HAP-1 (cell line): ENCODE measurements at regions not wholly inside any gene's neighbourhood (a gene's known extent, or its start where the extent isn't known, plus 50 kb on each side); places are given as distances from the start of the nearest gene placed in this dataset.
"Not testable (repeated sequence)": the region's sequence is repeated elsewhere in the genome, so short reads cannot be mapped to it uniquely, and the experiment has no call there.

Experiments
- DNase-seq, 2 experiments: peaks; one replicate each; pipeline ENCODE4 v3.0.0-alpha.2; 2016 to 2020; ENCODE audit warnings: low spot score in 2 of 2
- H3K27me3 ChIP-seq: fragments of 250-450 bp; sonication (Bioruptor Pico); 2 replicates; pipeline ENCODE4 v1.5.1; 2020; ENCODE audit warnings: low read depth, mild to moderate bottlenecking, moderate library complexity
- H3K36me3 ChIP-seq: fragments of 250-450 bp; sonication (Bioruptor Pico); replicated peaks from 2 replicates; pipeline ENCODE4 v1.5.1; 2020; ENCODE audit warnings: mild to moderate bottlenecking
- H3K4me1 ChIP-seq: fragments of 250-450 bp; sonication (Bioruptor Pico); 2 replicates; pipeline ENCODE4 v1.5.1; 2020; ENCODE audit warnings: mild to moderate bottlenecking
- H3K4me3 ChIP-seq: fragments of 250-450 bp; sonication (Bioruptor Pico); 2 replicates; pipeline ENCODE4 v1.5.1; 2020; ENCODE audit warnings: mild to moderate bottlenecking, moderate library complexity
- H3K9me3 ChIP-seq: fragments of 250-450 bp; sonication (Bioruptor Pico); 2 replicates; pipeline ENCODE4 v1.5.1; 2020; ENCODE audit warnings: mild to moderate bottlenecking, moderate library complexity
- in situ Hi-C: fragments of 300-500 bp; cut with MboI; formaldehyde crosslinking; loops from 3 replicates; pipeline ENCODE4 v1.14.3; 2020; ENCODE audit warnings: low sequenced_read_pairs, inconsistent platforms, mixed read lengths

DNA sequence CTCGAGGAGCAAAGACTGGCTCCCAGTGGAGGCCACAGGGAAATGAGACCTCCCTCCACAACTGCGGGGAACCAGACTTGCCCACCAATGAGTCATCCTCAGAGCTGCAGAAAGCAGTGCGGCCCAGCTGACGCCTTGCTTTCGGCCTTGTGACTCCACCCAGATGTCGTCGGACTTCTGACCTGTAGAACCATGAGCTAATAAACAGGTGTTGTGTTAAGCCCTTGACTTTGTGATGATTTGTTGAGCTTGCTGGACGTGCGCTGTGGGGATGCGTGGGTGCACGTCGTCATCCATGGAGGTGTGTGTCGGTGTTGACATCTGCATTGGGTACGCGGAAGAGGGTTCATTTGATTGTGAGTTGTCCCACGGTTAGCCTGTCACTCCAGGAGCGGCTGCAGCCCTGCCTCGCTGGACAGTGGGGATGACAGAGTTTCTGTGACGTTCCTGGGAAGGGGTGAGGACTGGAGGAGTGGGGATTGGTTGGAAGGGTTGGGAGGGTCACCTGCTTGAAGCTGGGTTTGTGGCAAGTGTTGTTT is 154.1 kb downstream of the SH3BP4 start:
- no peaks in the 10 kb centered on the region for H3K4me1 ChIP-seq
- H3K36me3 ChIP-seq = no peaks in the 10 kb centered on the region
- DNase-seq = no peak
- in situ Hi-C loops = loop anchor here (10.0 to 25.0 kb wide), 2 partner anchors 819 to 971 kb away; no protein-coding TSS in a partner anchor
- no peak overlapping the region for H3K4me3 ChIP-seq
- H3K9me3 ChIP-seq = no peaks in the 10 kb centered on the region
- no peaks in the 10 kb centered on the region for H3K27me3 ChIP-seq

GRCh38 chr2:235106874-235107639 is 155.2 kb downstream of the SH3BP4 start:
- Histone ChIP-seq H3K9me3 (no peaks in the 10 kb centered on the region), H3K36me3 (no peaks in the 10 kb centered on the region), H3K4me1 (no peaks in the 10 kb centered on the region), H3K4me3 (no peak overlapping the region), H3K27me3 (no peaks in the 10 kb centered on the region)
- in situ Hi-C loops = loop anchor here (10.0 to 25.0 kb wide), 2 partner anchors 820 to 972 kb away; no protein-coding TSS in a partner anchor
- peak; percentile 60 to 72 for DNase-seq

DNA sequence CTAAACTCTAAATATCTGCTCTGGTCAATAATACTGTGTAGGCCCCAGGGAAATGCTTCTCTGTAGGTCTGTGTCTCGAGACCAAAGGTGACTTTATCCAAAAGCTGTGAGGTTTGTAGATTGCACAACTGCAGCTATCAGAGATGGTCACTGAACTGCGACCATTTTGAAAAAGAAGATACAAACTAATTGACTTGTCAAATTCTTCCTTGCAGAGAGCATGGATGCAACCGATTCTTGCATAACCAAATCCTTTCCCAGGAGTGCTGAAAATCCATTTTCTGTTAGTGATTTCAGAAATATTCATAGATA is 155.8 kb downstream of the SH3BP4 start:
- H3K4me1 ChIP-seq = no peaks in the 10 kb centered on the region
- no peaks in the 10 kb centered on the region for H3K9me3 ChIP-seq
- in situ Hi-C loops = loop anchor here (10.0 to 25.0 kb wide), 2 partner anchors 820 to 973 kb away; no protein-coding TSS in a partner anchor
- H3K36me3 ChIP-seq = no peaks in the 10 kb centered on the region
- no peaks in the 10 kb centered on the region for H3K27me3 ChIP-seq
- no peak overlapping the region for H3K4me3 ChIP-seq
- DNase-seq = no peak

DNA sequence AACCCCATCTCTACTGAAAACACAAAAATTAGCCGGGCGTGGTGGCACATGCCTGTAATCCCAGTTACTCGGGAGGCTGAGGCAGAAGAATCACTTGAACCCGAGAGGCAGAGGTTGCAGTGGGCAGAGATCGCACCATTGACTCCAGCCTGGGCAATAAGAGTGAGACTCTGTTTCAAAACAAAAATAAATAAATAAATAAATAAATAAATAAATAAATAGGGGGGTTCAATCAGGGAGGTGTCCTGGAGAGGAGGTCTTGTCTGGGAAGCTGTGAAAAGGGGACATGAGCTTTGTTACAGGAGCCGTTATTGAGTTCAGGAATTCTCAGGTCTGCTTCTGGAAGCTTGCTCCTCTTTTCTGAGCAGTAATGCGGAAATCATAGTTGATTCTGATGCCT is 157.7 kb downstream of the SH3BP4 start:
- H3K27me3 ChIP-seq, H3K4me1 ChIP-seq, H3K4me3 ChIP-seq, H3K36me3 ChIP-seq, H3K9me3 ChIP-seq, DNase-seq: not testable (repeated sequence)
- in situ Hi-C loops = loop anchor here (10.0 to 25.0 kb wide), 2 partner anchors 822 to 975 kb away; no protein-coding TSS in a partner anchor

- DNase-seq = no peak
- Histone ChIP-seq H3K27me3 (no peaks in the 10 kb centered on the region), H3K36me3 (no peaks in the 10 kb centered on the region), H3K4me1 (no peaks in the 10 kb centered on the region), H3K4me3 (no peak overlapping the region), H3K9me3 (no peaks in the 10 kb centered on the region)
- in situ Hi-C loops = loop anchor here (5.0 to 25.0 kb wide), 2 partner anchors 560 to 825 kb away; no protein-coding TSS in a partner anchor
These were observed 160.5 kb downstream of the SH3BP4 start for GRCh38 chr2:235112365-235112764.

GRCh38 chr2:235113854-235114253 is 162.0 kb downstream of the SH3BP4 start:
- Histone ChIP-seq H3K27me3 (no peaks in the 10 kb centered on the region), H3K4me1 (no peaks in the 10 kb centered on the region), H3K36me3 (no peaks in the 10 kb centered on the region), H3K4me3 (no peak overlapping the region), H3K9me3 (no peaks in the 10 kb centered on the region)
- in situ Hi-C loops = loop anchor here (5.0 to 25.0 kb wide), 2 partner anchors 562 to 827 kb away; no protein-coding TSS in a partner anchor
- no peak for DNase-seq

DNA sequence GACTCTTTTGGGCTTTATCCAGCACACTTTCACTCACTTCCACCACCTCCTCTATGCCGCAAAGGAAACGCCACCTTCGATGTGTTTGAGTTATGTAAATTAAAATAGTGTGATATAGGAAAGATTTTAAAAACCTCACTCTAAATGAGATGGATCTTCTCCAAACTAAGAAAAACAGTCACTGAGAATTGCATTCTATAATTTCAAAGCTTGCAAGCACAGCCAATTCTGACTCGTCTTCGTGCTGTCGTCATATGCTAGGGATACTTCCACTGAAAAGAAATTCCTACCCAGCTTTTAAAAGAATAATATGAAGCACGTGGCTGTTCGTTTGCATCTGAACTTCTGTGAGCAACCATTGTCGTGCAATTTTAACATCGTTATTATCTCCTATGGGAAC is 162.5 kb downstream of the SH3BP4 start:
- in situ Hi-C loops = loop anchor here (5.0 to 25.0 kb wide), 2 partner anchors 562 to 827 kb away; no protein-coding TSS in a partner anchor

GRCh38 chr2:235115521-235115920 is 163.7 kb downstream of the SH3BP4 start:
- Histone ChIP-seq H3K4me1 (no peaks in the 10 kb centered on the region), H3K4me3 (no peak overlapping the region), H3K36me3 (no peaks in the 10 kb centered on the region), H3K9me3 (no peaks in the 10 kb centered on the region), H3K27me3 (no peaks in the 10 kb centered on the region)
- in situ Hi-C loops = loop anchor here (25.0 kb wide), 1 partner anchor 828 kb away; no protein-coding TSS in a partner anchor
- no peak for DNase-seq

More for the DNA sequence above, 162.5 kb downstream of the SH3BP4 start:
- Histone ChIP-seq H3K9me3 (no peaks in the 10 kb centered on the region), H3K36me3 (no peaks in the 10 kb centered on the region), H3K27me3 (no peaks in the 10 kb centered on the region), H3K4me1 (no peaks in the 10 kb centered on the region), H3K4me3 (no peak overlapping the region)
- DNase-seq = no peak

GRCh38 chr2:235116885-235117492 is 165.2 kb downstream of the SH3BP4 start:
- Histone ChIP-seq H3K9me3 (no peaks in the 10 kb centered on the region), H3K27me3 (no peaks in the 10 kb centered on the region), H3K4me3 (no peak overlapping the region), H3K4me1 (no peaks in the 10 kb centered on the region), H3K36me3 (no peaks in the 10 kb centered on the region)
- peak in 1 of 2 experiments; percentile 65 for DNase-seq
- in situ Hi-C loops = loop anchor here (25.0 kb wide), 1 partner anchor 830 kb away; no protein-coding TSS in a partner anchor

DNA sequence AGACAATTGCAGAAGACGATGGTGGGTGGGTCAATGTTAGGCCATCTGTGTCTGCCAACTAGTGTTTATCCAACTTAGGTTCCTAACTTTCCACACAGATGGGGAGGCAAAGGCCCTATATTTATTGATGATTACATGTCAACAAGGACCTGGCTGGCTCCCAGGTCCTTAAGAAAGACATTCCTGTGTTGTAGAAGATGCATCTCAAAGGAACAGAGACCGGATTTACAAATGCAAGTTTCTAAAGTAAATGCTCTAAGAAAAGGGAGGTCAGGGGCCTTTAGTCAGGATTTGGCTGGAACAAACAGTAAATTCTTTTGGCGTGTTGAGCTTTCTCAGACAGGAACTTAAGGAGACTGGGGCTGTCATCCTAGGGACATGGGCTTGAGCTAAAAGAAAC is 175.0 kb downstream of the SH3BP4 start:
- Histone ChIP-seq H3K36me3 (no peaks in the 10 kb centered on the region), H3K27me3 (peaks cover 18% of the 10 kb centered on the region), H3K9me3 (no peaks in the 10 kb centered on the region), H3K4me1 (no peaks in the 10 kb centered on the region), H3K4me3 (no peak overlapping the region)
- no peak for DNase-seq
- in situ Hi-C loops = no loop called here

- in situ Hi-C loops = no loop called here
- DNase-seq = no peak
- no peaks in the 10 kb centered on the region for H3K36me3 ChIP-seq
- H3K4me1 ChIP-seq = no peaks in the 10 kb centered on the region
- H3K27me3 ChIP-seq = peaks cover 14% of the 10 kb centered on the region
- no peaks in the 10 kb centered on the region for H3K9me3 ChIP-seq
- no peak overlapping the region for H3K4me3 ChIP-seq
These were observed 176.1 kb downstream of the SH3BP4 start for GRCh38 chr2:235127931-235128330.

- in situ Hi-C loops = loop anchor here (10.0 kb wide), 1 partner anchor 615 kb away; no protein-coding TSS in a partner anchor
- peaks cover 3% of the 10 kb centered on the region for H3K27me3 ChIP-seq
- no peak for DNase-seq
These were observed 178.0 kb downstream of the SH3BP4 start for GRCh38 chr2:235129850-235130249.

DNA sequence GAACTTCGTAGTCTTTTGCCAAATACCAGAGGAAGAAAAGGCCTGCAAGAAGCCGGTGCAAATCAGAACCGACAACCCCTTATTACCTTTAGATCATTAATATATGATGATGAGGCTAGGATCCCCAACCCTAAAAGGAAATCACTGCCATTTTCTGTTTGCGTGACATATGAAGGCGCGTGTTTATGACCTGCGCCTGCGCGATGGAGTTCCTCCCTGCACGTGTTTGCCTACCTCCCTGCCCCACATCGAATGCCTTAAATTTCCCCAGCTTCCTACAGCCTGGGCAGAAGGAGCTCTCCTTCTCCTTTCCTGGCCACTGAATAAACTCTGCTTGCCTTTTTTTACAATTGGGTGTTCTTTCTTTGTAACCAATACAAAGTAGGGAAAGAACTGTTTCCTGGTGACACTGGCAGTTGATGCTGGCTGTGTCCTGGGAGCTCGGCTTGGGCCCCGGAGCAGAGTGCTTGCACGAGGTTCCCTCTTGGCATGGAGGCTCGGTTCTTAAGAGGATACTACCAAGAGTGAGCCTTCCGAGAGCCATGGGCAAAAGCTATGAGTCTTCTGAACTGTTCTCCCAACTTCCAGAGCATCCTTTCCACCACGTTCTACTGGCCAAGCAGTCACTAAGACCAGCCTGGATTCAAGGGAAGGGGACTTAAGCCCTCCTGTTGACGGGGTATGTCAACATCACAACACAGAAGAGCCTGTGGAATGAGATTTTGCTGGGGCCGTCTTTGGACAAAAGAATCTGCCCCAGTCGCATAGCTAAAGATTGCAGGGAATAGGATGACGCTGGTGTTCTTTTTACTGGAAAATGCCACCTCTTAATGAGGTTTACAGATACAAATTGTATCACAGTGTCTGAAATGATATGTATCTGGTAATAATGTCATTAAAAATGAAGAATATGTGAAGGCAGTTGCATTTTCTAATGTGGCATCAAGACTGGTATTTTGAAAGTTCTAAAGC is 179.8 kb downstream of the SH3BP4 start:
- Histone ChIP-seq H3K27me3 (no peaks in the 10 kb centered on the region; the same call in 1 of the 2 replicates), H3K9me3 (no peaks in the 10 kb centered on the region), H3K4me1 (no peaks in the 10 kb centered on the region), H3K36me3 (no peaks in the 10 kb centered on the region), H3K4me3 (no peak overlapping the region)
- DNase-seq = no peak
- in situ Hi-C loops = loop anchor here (10.0 kb wide), 1 partner anchor 613 kb away; no protein-coding TSS in a partner anchor

More at GRCh38 chr2:235129850-235130249, 178.0 kb downstream of the SH3BP4 start:
- Histone ChIP-seq H3K36me3 (no peaks in the 10 kb centered on the region), H3K4me3 (no peak overlapping the region), H3K4me1 (no peaks in the 10 kb centered on the region), H3K9me3 (no peaks in the 10 kb centered on the region)
